ENCODE measurements at regions not wholly inside any gene's neighbourhood (a gene's known extent, or its start where the extent isn't known, plus 50 kb on each side); places are given as distances from the start of the nearest gene placed in this dataset.

DNA sequence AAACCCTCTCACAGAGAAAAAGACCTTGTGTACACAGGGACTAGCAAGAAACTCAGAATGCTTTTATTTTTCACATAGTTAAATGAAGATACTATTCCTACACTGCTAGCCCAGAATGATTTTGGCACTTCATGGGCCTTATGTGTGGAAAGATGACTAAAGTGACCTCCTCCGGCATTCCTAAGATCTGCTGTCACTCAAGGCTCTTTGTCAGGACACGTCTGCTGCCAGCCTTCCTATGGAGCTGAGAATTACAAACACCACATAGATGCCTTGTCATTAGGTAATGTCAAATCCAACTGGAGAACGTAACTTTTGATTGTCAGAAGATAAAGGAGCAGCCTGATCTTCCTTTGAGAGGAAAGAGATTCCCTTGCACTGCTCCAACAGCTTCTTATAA is 249.1 kb downstream of the FAT3 start:
- no peak for DNase-seq
- no peak for TF ChIP-seq POLR2A (IDR thresholded peaks at IDR 0.05; ENCODE audit: low read length)
- TF ChIP-seq GATA1 (IDR thresholded peaks at IDR 0.05; ENCODE audit: low read depth, low read length), result no peak

GRCh38 chr11:92475316-92475715 is 250.7 kb downstream of the FAT3 start:
- TF ChIP-seq POLR2A (IDR thresholded peaks at IDR 0.05; ENCODE audit: low read length) (no peak), GATA1 (IDR thresholded peaks at IDR 0.05; ENCODE audit: low read depth, low read length) (no peak)

DNA sequence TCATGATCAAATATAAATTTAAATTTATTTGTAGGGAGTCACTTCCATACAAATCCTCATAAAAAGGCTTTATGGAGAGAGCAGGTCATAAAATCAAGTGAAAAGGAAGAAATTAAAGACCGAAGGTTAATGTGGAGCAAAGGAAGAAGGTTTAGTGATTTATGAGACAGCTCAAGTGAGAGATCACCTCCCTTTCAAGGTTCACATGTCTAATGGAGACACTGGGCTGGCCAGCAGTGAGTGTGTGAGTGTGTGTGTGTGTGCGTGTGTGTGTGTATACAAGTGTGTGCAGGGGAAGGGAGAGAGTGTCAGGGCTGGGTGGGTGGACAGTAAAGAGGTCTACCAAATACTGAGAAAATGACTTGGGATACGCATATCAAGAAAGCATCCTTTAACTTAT is 251.2 kb downstream of the FAT3 start:
- TF ChIP-seq POLR2A (IDR thresholded peaks at IDR 0.05; ENCODE audit: low read length) (no peak), GATA1 (IDR thresholded peaks at IDR 0.05; ENCODE audit: low read depth, low read length) (no peak)
- DNase-seq, result no peak

More at GRCh38 chr11:92475316-92475715, 250.7 kb downstream of the FAT3 start:
- no peak for DNase-seq

DNA sequence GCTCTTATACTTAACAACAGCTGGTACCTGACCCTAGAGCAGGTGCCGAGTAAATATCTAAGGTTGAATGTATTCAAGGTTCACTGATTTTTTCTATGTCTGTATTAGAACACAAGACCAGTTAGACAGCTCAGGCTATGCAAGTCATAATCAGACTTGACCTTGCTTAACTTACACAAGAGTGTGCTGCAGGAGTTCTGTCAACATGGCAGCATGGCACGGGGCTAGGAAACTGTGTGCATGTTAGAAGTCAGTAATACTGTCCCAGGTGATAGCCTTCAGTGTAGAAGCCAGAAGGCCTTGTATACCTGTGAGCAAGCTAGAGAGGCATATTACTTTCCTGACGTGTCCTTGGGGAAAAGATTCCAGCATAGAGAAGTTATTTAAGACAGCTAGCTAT is 253.1 kb downstream of the FAT3 start:
- DNase-seq, result no peak
- TF ChIP-seq POLR2A (IDR thresholded peaks at IDR 0.05; ENCODE audit: low read length) (no peak), GATA1 (IDR thresholded peaks at IDR 0.05; ENCODE audit: low read depth, low read length) (no peak)

GRCh38 chr11:92480499-92480898 is 255.9 kb downstream of the FAT3 start:
- no peak for DNase-seq
- TF ChIP-seq GATA1 (IDR thresholded peaks at IDR 0.05; ENCODE audit: low read depth, low read length) (no peak), POLR2A (IDR thresholded peaks at IDR 0.05; ENCODE audit: low read length) (no peak)

- DNase-seq, result no peak
- TF ChIP-seq POLR2A (IDR thresholded peaks at IDR 0.05; ENCODE audit: low read length) (no peak), GATA1 (IDR thresholded peaks at IDR 0.05; ENCODE audit: low read depth, low read length) (no peak)
These were observed 258.0 kb downstream of the FAT3 start for GRCh38 chr11:92482492-92483060.

DNA sequence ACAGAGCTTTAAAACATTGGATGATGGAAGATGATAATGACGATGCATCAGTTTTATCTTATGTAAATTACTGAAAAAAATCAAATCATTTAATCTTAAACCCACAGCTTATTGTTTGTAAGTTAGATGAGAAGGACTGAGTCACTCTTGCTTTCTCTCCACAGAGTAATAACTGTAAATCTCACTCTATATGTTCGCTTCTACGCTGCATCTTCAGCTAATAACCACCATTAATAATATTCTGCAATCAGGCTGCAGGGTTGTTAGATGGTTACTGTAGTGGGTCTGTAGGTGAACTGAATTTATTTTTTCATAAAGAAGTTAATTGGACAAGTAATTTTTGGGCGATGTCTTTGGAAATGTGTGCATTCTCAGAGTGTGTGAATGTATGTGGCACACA is 260.0 kb downstream of the FAT3 start:
- TF ChIP-seq POLR2A (IDR thresholded peaks at IDR 0.05; ENCODE audit: low read length), result no peak
- no peak for TF ChIP-seq GATA1 (IDR thresholded peaks at IDR 0.05; ENCODE audit: low read depth, low read length)
- DNase-seq, result no peak

GRCh38 chr11:92489826-92490399 is 265.3 kb downstream of the FAT3 start:
- no peak for DNase-seq
- TF ChIP-seq POLR2A (IDR thresholded peaks at IDR 0.05; ENCODE audit: low read length) (no peak), GATA1 (IDR thresholded peaks at IDR 0.05; ENCODE audit: low read depth, low read length) (no peak)

DNA sequence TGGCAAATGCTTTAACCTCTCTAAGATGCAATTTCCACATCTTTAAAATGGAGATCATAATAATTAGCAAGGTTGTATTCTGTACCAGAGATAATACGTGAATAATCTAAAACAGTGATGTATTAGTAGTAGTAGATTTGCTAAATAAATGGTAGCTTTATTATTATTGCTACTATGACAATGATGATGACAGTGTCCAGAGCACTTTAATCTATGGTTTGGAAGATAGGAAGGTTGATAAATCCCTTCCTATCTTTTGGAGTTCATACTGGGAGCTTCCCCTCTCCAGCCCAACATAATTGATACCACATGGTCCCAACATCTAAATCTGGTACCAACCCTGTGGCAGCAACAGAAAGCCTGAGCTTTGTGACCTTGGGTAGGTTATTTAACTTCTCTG is 267.8 kb downstream of the FAT3 start:
- DNase-seq, result no peak
- no peak for TF ChIP-seq GATA1 (IDR thresholded peaks at IDR 0.05; ENCODE audit: low read depth, low read length)
- TF ChIP-seq POLR2A (IDR thresholded peaks at IDR 0.05; ENCODE audit: low read length), result no peak

GRCh38 chr11:92495107-92495793 is 270.6 kb downstream of the FAT3 start:
- TF ChIP-seq POLR2A (IDR thresholded peaks at IDR 0.05; ENCODE audit: low read length), result no peak
- no peak for TF ChIP-seq GATA1 (IDR thresholded peaks at IDR 0.05; ENCODE audit: low read depth, low read length)
- DNase-seq, result no peak

DNA sequence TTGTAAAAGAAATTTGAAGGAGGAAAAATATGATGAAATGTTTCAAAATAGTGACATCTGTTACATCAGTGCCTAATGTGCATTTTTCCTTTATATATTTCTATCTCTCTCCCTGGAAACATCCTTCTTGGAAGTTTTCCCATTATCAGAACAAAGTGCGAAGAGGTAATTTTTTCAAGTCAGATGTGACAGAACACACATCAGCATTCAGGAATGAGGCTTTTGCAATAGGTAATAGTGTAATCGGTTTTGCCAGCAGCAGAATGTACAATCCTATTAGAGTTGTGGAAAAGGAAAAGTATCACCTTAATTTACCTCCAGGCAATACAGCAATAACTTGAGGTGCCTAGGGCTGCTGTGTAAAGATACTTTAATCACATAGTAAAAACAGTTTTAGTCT is 275.8 kb downstream of the FAT3 start:
- no peak for DNase-seq
- no peak for TF ChIP-seq GATA1 (IDR thresholded peaks at IDR 0.05; ENCODE audit: low read depth, low read length)
- no peak for TF ChIP-seq POLR2A (IDR thresholded peaks at IDR 0.05; ENCODE audit: low read length)

DNA sequence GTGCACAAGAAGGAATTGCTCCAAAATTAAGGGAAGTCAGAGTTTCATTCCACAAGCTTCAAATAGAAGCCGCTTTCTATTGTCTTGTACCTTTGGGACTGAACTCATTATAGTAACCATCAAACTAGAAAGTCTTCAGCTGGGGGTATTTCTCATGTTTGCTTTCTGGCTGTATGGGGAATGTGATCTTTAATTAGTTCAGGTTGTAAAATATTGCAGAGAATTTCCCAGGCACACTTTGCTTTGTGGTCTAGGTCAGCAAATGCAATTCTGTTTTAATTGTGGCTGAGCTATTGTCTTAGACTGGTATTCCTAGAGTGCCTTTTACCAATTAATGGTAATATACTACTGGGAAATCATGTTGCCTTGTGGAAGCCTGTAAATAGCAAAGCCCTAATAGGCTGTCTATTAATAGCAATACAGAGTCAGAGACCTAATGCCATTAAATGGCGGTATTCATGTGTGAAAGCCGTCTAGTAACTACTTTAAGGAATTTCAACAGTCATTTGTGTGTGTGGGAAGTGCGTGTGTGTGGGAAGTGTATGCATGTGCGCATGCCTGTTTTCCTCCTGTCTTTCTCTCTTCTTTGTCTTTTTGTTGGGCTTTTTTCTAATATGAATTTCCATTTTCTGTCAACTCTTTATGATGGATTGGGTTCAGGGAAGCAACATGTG is 276.6 kb downstream of the FAT3 start:
- TF ChIP-seq GATA1 (IDR thresholded peaks at IDR 0.05; ENCODE audit: low read depth, low read length) (no peak), POLR2A (IDR thresholded peaks at IDR 0.05; ENCODE audit: low read length) (no peak)
- no peak for DNase-seq

DNA sequence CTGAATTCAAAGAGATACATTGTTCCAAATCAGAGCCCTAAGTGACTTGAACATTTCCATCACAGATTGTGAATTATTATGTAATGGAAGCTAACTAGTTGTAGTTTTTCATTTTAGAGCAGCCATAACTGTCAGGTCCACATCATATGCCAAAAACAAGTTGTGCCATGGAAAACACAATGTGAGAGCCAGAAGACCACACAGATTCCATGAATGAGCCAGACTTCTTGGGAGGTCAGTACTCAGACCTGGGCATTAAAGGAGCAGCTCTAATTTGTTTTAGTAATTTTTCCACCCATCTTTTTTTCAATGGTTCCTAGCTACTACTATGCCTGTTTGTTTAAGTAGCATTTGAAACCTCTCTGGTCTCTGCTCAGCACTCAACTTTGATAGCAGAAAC is 279.4 kb downstream of the FAT3 start:
- TF ChIP-seq GATA1 (IDR thresholded peaks at IDR 0.05; ENCODE audit: low read depth, low read length) (no peak), POLR2A (IDR thresholded peaks at IDR 0.05; ENCODE audit: low read length) (no peak)
- DNase-seq, result no peak

- DNase-seq, result no peak
- TF ChIP-seq POLR2A (IDR thresholded peaks at IDR 0.05; ENCODE audit: low read length) (no peak), GATA1 (IDR thresholded peaks at IDR 0.05; ENCODE audit: low read depth, low read length) (no peak)
These were observed 279.9 kb downstream of the FAT3 start for GRCh38 chr11:92504534-92504933.
